H1 (cell line): ENCODE measurements at regions not wholly inside any gene's neighbourhood (a gene's known extent, or its start where the extent isn't known, plus 50 kb on each side); places are given as distances from the start of the nearest gene placed in this dataset.

ENCODE experiments used
- CTCF ChIA-PET: fragments of 300-600 bp; sonication (Branson Sonifier 250); formaldehyde crosslinking; loops from one replicate; lab custom pipeline; 2021; ENCODE audit not compliant: partially characterized antibody; lab: Charles Lee
- POLR2A ChIA-PET: fragments of 300-600 bp; sonication (Branson Sonifier 250); formaldehyde crosslinking; loops from one replicate; lab custom pipeline; 2021; ENCODE audit warnings: inconsistent platforms; ENCODE audit not compliant: partially characterized antibody; lab: Charles Lee
- DNase-seq, 2 experiments: peaks; one replicate each; pipeline versions ENCODE4 v3.0.0 to v3.0.0-alpha.2; 2010 to 2022; ENCODE audit warnings: low spot score in 2 of 2, low read depth in 1 of 2, mixed read lengths in 1 of 2
- FAIRE-seq: peaks from 2 replicates; lab custom pipeline; 2011; peaks lifted over from hg19 to GRCh38; lab: Jason Lieb, UNC
- H2AFZ ChIP-seq: 2 replicates; pipeline ENCODE4 v1.8.1; 2012; ENCODE audit warnings: low read length, inconsistent platforms
- H2AK5ac ChIP-seq: 2 replicates; pipeline ENCODE4 v1.6.1; 2013; ENCODE audit warnings: low read depth, low read length
- H2BK120ac ChIP-seq: replicated peaks from 2 replicates; pipeline ENCODE3; 2013; ENCODE audit warnings: low read depth, low read length, inconsistent platforms
- H2BK12ac ChIP-seq: 2 replicates; pipeline ENCODE4 v1.6.1; 2013; ENCODE audit warnings: low read depth, low read length
- H2BK15ac ChIP-seq: 2 replicates; pipeline ENCODE4 v1.6.1; 2013; ENCODE audit warnings: low read length
- H2BK20ac ChIP-seq: 2 replicates; pipeline ENCODE4 v1.6.1; 2013; ENCODE audit warnings: low read length
- H2BK5ac ChIP-seq: 2 replicates; pipeline ENCODE4 v1.6.1; 2013; ENCODE audit warnings: low read depth, low read length
- H3K14ac ChIP-seq: 2 replicates; pipeline ENCODE4 v1.6.1; 2013; ENCODE audit warnings: inconsistent platforms; ENCODE audit not compliant: insufficient read length
- H3K18ac ChIP-seq: 2 replicates; pipeline ENCODE4 v1.6.1; 2013; ENCODE audit warnings: low read length; ENCODE audit errors: extremely low read depth
- H3K23ac ChIP-seq: 2 replicates; pipeline ENCODE4 v1.6.1; 2013; ENCODE audit warnings: inconsistent platforms; ENCODE audit not compliant: insufficient read length
- H3K23me2 ChIP-seq: 2 replicates; pipeline ENCODE4 v1.6.1; 2013; ENCODE audit warnings: low read depth, low read length
- H3K27ac ChIP-seq: 2 replicates; pipeline ENCODE4 v1.6.1; 2011; ENCODE audit warnings: low read depth, low read length, inconsistent platforms
- H3K27me3 ChIP-seq, 4 experiments: replicated peaks in 1 of 4; 1 replicate in 1 of 4; 2 replicates in 3 of 4; pipeline versions ENCODE4 v1.6.1 to v1.8.1; 2011 to 2013; ENCODE audit warnings: low read length in 3 of 4, mild to moderate bottlenecking in 3 of 4, inconsistent platforms in 2 of 4, mixed read lengths in 2 of 4, moderate library complexity in 1 of 4; ENCODE audit not compliant: control insufficient read depth in 3 of 4, insufficient read depth in 3 of 4; ENCODE audit errors: extremely low read depth in 1 of 4
- H3K36me3 ChIP-seq, 4 experiments: 2 replicates each; pipeline versions ENCODE4 v1.6.1 to v1.8.1; 2011 to 2013; ENCODE audit warnings: mild to moderate bottlenecking in 4 of 4, low read length in 3 of 4, moderate library complexity in 2 of 4, control low read depth in 1 of 4, inconsistent platforms in 1 of 4; ENCODE audit not compliant: insufficient read depth in 4 of 4, control insufficient read depth in 2 of 4
- H3K4ac ChIP-seq: replicated peaks from 2 replicates; pipeline ENCODE3; 2013; ENCODE audit warnings: low read length, low read depth, mixed read lengths, inconsistent platforms; ENCODE audit not compliant: insufficient read length
- H3K4me1 ChIP-seq, 4 experiments: replicated peaks in 1 of 4; 1 replicate in 1 of 4; 2 replicates in 3 of 4; pipeline versions ENCODE4 v1.6.1 to v1.8.1; 2011 to 2013; ENCODE audit warnings: low read length in 3 of 4, inconsistent platforms in 2 of 4, mixed read lengths in 1 of 4; ENCODE audit not compliant: insufficient read depth in 4 of 4, control insufficient read depth in 3 of 4
- H3K4me2 ChIP-seq, 2 experiments: 2 replicates each; pipeline versions ENCODE4 v1.6.1 to v1.8.1; 2011 to 2013; ENCODE audit warnings: low read depth in 2 of 2, low read length in 2 of 2, control low read depth in 1 of 2, inconsistent platforms in 1 of 2, mild to moderate bottlenecking in 1 of 2; ENCODE audit not compliant: insufficient read depth in 1 of 2
- H3K4me3 ChIP-seq, 4 experiments: fragments of 200-600, 300-600 bp in 1 of 4; sonication (generic), shearing (Covaris generic), sonication (Bioruptor Twin) in 1 of 4; 2 replicates each; pipeline versions ENCODE4 v1.5.1 to v1.8.1; 2011 to 2016; ENCODE audit warnings: low read length in 4 of 4, low read depth in 3 of 4, control low read depth in 2 of 4, inconsistent platforms in 2 of 4, mild to moderate bottlenecking in 2 of 4, mixed read lengths in 1 of 4, moderate library complexity in 1 of 4; ENCODE audit not compliant: insufficient read depth in 2 of 4; ENCODE audit errors: extremely low read depth in 1 of 4
- H3K56ac ChIP-seq: replicated peaks from 2 replicates; pipeline ENCODE3; 2013; ENCODE audit warnings: low read depth, mild to moderate bottlenecking, mixed read lengths, low read length, inconsistent platforms; ENCODE audit not compliant: insufficient read length
- H3K79me1 ChIP-seq: 2 replicates; pipeline ENCODE4 v1.6.1; 2013; ENCODE audit warnings: low read depth, low read length, control low read depth
- H3K79me2 ChIP-seq, 2 experiments: 2 replicates each; pipeline versions ENCODE4 v1.6.1 to v1.8.1; 2012 to 2013; ENCODE audit warnings: low read length in 2 of 2, mild to moderate bottlenecking in 2 of 2, inconsistent platforms in 1 of 2; ENCODE audit not compliant: insufficient read depth in 2 of 2, control insufficient read depth in 1 of 2
- H3K9ac ChIP-seq, 4 experiments: replicated peaks in 1 of 4; 1 replicate in 1 of 4; 2 replicates in 3 of 4; pipeline versions ENCODE4 v1.6.1 to v1.8.1; 2011 to 2013; ENCODE audit warnings: low read depth in 3 of 4, low read length in 3 of 4, control low read depth in 2 of 4, mild to moderate bottlenecking in 2 of 4, moderate library complexity in 2 of 4, inconsistent platforms in 1 of 4; ENCODE audit errors: extremely low read depth in 1 of 4
- H3K9me3 ChIP-seq, 2 experiments: 2 replicates each; pipeline versions ENCODE4 v1.6.1 to v1.8.1; 2012 to 2013; ENCODE audit warnings: mild to moderate bottlenecking in 2 of 2, moderate library complexity in 2 of 2, control low read depth in 1 of 2, inconsistent platforms in 1 of 2, low read depth in 1 of 2, low read length in 1 of 2, mixed read lengths in 1 of 2; ENCODE audit not compliant: insufficient read depth in 2 of 2
- H4K20me1 ChIP-seq, 2 experiments: replicated peaks in 1 of 2; 2 replicates each; pipeline versions ENCODE3 to v1.8.1; 2011 to 2013; ENCODE audit warnings: inconsistent platforms in 2 of 2, low read length in 2 of 2, mild to moderate bottlenecking in 1 of 2; ENCODE audit not compliant: insufficient read depth in 2 of 2, control insufficient read depth in 1 of 2
- H4K5ac ChIP-seq: 2 replicates; pipeline ENCODE4 v1.6.1; 2013; ENCODE audit warnings: low read length, low read depth, mixed read lengths, inconsistent platforms; ENCODE audit not compliant: insufficient read length
- H4K8ac ChIP-seq: 2 replicates; pipeline ENCODE4 v1.8.0; 2013; ENCODE audit warnings: mild to moderate bottlenecking, moderate library complexity, low read length, inconsistent platforms; ENCODE audit not compliant: insufficient read depth; ENCODE audit errors: extremely low read depth
- H4K91ac ChIP-seq: replicated peaks from 2 replicates; pipeline ENCODE3; 2013; ENCODE audit warnings: low read length, mixed read lengths, inconsistent platforms; ENCODE audit not compliant: insufficient read length
- BCL11A ChIP-seq, 2 experiments: IDR thresholded peaks; one replicate each; pipeline ENCODE4 v1.6.1; 2011; ENCODE audit warnings: low read depth in 2 of 2, low read length in 2 of 2, mild to moderate bottlenecking in 2 of 2
- JUND ChIP-seq: IDR thresholded peaks from 2 replicates; pipeline ENCODE4 v1.6.1; 2011; ENCODE audit warnings: mild to moderate bottlenecking, improper control_type of control experiment, low read length
- KDM1A ChIP-seq: fragments of 200-600, 300-600 bp; sonication (generic); IDR thresholded peaks from 2 replicates; pipeline ENCODE4 v1.7.1; 2016; ENCODE audit warnings: mild to moderate bottlenecking, low read length, borderline replicate concordance
- POLR2AphosphoS5 ChIP-seq: IDR thresholded peaks from 2 replicates; pipeline ENCODE4 v1.6.1; 2011; ENCODE audit warnings: low read depth, low read length
- RAD21 ChIP-seq, 2 experiments: IDR thresholded peaks in 1 of 2; conservative IDR thresholded peaks in 1 of 2; 2 replicates each; pipeline ENCODE4 v1.6.1; 2011; ENCODE audit warnings: low read depth in 2 of 2, low read length in 2 of 2, improper control_type of control experiment in 1 of 2, inconsistent platforms in 1 of 2, mild to moderate bottlenecking in 1 of 2, moderate library complexity in 1 of 2
- RFX5 ChIP-seq: IDR thresholded peaks from 2 replicates; pipeline ENCODE4 v1.6.1; 2011; ENCODE audit warnings: low read depth, low read length, improper control_type of control experiment, borderline replicate concordance
- RXRA ChIP-seq: IDR thresholded peaks from 2 replicates; pipeline ENCODE4 v1.6.1; 2011; ENCODE audit warnings: low read depth, mild to moderate bottlenecking, low read length, moderate library complexity; ENCODE audit not compliant: insufficient read depth
- SIRT6 ChIP-seq: IDR thresholded peaks from one replicate; pipeline ENCODE4 v1.7.1; 2012; ENCODE audit warnings: low read length, inconsistent platforms
- SP2 ChIP-seq: IDR thresholded peaks from 2 replicates; pipeline ENCODE4 v1.6.1; 2012; ENCODE audit warnings: mild to moderate bottlenecking, low read length, inconsistent platforms
- TAF1 ChIP-seq: IDR thresholded peaks from 2 replicates; pipeline ENCODE4 v1.6.1; 2011; ENCODE audit warnings: mild to moderate bottlenecking, low read depth, low read length
- TCF12 ChIP-seq: IDR thresholded peaks from 2 replicates; pipeline ENCODE4 v1.6.1; 2011; ENCODE audit warnings: low read depth, mild to moderate bottlenecking, low read length
- WGBS, 2 experiments: shearing (Covaris generic) in 1 of 2; methylation state at CpG; one replicate each; pipeline versions ENCODE4 v1.1.6 to v1.1.7; 2013 to 2015; ENCODE audit warnings: low lambda C conversion rate in 2 of 2, mixed read lengths in 2 of 2, inconsistent platforms in 1 of 2, low coverage in 1 of 2, missing lambda C conversion rate in 1 of 2; ENCODE audit not compliant: insufficient replicate concordance in 2 of 2, insufficient coverage in 1 of 2, insufficient read length in 1 of 2; ENCODE audit errors: extremely low coverage in 1 of 2, missing lambda C conversion rate in 1 of 2; 5-methylcytosine and 5-hydroxymethylcytosine counted together

- Histone ChIP-seq H3K4me1 (peaks cover 0 to 20% (median 10%) of the 10 kb centered on the region in 4 experiments), H2BK20ac (no peak overlapping the region), H4K5ac (no peak overlapping the region), H3K9ac (no peak overlapping the region), H3K9me3 (no peaks in the 10 kb centered on the region), H3K23me2 (no peaks in the 10 kb centered on the region), H3K27ac (no peak overlapping the region), H2BK15ac (no peak overlapping the region), H3K4me3 (no peak overlapping the region), H2BK12ac (no peak overlapping the region), H2AFZ (no peak overlapping the region), H3K14ac (no peak overlapping the region), H3K18ac (no peak overlapping the region), H2BK5ac (no peak overlapping the region), H2AK5ac (no peak overlapping the region), H3K27me3 (no peaks in the 10 kb centered on the region; a peak in 1 of 7 replicates), H4K8ac (no peak overlapping the region), H3K36me3 (no peaks in the 10 kb centered on the region), H3K23ac (no peak overlapping the region), H3K79me1 (no peaks in the 10 kb centered on the region), H3K4ac (no peak overlapping the region), H2BK120ac (no peak overlapping the region), H4K20me1 (no peaks in the 10 kb centered on the region), H3K4me2 (no peak overlapping the region), H3K56ac (no peak overlapping the region), H4K91ac (no peak overlapping the region), H3K79me2 (no peaks in the 10 kb centered on the region)
- TF ChIP-seq TAF1 = no peak
- no peak for TF ChIP-seq JUND
- no peak for TF ChIP-seq RAD21 (IDR thresholded peaks at IDR 0.05 in 1 of 2, conservative IDR thresholded peaks at IDR 0.05 in 1 of 2; ENCODE audit: low read depth in 2 of 2, low read length in 2 of 2)
- TF ChIP-seq TCF12 = no peak
- TF ChIP-seq KDM1A = no peak
- no peak for TF ChIP-seq SP2
- TF ChIP-seq RXRA = no peak
- no peak for TF ChIP-seq BCL11A (IDR thresholded peaks at IDR 0.05; ENCODE audit: low read depth in 2 of 2, low read length in 2 of 2)
- no peak for TF ChIP-seq SIRT6
- TF ChIP-seq POLR2AphosphoS5 = no peak
- TF ChIP-seq RFX5 = no peak
- FAIRE-seq = no peak
- ChIA-PET CTCF (interaction anchor here (0.7 to 1.7 kb wide), 5 partner anchors 12 to 139 kb away, joined by 3 to 5 read pairs (median 4); no protein-coding TSS in a partner anchor), POLR2A (no interaction called here)
- WGBS, 2 experiments = 89% methylated on average over 3 of the region's 3 CpGs; no CpG with 5 or more reads in 1 of the 2 experiments
- DNase-seq = no peak
Measured at GRCh38 chr14:36013483-36013882, 163.0 kb downstream of the PTCSC3 start.
